ENCODE measurements at regions not wholly inside any gene's neighbourhood (a gene's known extent, or its start where the extent isn't known, plus 50 kb on each side); places are given as distances from the start of the nearest gene placed in this dataset.

DNA sequence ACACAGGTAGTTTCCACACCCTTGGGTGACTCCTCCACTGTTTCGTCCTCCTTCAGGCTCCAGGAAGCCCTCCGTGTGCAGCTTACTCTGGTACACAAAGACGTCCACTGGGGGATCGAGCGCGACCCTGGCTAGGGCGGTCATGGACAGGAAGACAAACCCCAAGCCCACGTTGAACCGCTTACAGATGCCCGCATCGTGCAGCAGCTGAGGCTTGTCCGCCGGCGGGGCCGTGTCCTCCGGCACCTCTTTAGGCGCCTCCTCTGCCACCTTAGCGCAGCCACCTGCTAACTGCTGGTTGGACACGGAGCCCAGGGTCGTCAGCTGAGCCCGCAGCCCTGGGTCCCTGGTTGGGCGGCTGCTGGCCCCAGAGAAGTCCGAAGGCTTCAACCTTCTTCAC, 309.0 kb upstream of the BTBD3 start:
- no peak overlapping the region for H3K27ac ChIP-seq (replicated peaks)
- no peaks in the 10 kb centered on the region for H3K27me3 ChIP-seq (ENCODE audit: low read depth)
- no peak for DNase-seq
- no peaks in the 10 kb centered on the region for H3K4me1 ChIP-seq
- no peak for TF ChIP-seq CTCF (IDR thresholded peaks at IDR 0.05; ENCODE audit: borderline replicate concordance)
- H3K36me3 ChIP-seq, result no peaks in the 10 kb centered on the region
- no peak overlapping the region for H3K4me3 ChIP-seq
- intact Hi-C loops (cut with micrococcal nuclease), result no loop called here
- H3K9me3 ChIP-seq (replicated peaks), result no peaks in the 10 kb centered on the region

DNA sequence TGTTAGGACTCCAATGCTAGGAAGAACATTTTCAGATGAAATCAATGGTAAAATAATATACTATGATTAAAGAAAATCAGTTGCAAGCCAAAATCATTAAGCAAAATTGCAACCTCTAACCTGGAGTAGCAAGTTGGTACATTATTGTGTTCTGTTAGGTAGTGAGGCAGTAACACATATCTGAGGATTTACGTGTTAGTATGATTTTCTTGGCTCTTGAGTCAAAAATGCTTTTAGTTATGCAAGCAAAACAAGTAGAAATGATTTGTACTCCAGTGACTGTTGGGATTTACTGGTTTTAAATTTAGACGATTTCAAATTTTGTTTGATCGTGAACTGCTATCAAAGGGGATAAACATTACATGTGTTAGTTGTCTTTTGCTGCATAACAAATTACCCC, 293.0 kb upstream of the BTBD3 start:
- Histone ChIP-seq H3K27ac (replicated peaks) (no peak overlapping the region), H3K4me1 (no peaks in the 10 kb centered on the region), H3K9me3 (replicated peaks) (no peaks in the 10 kb centered on the region), H3K4me3 (no peak overlapping the region), H3K36me3 (no peaks in the 10 kb centered on the region), H3K27me3 (ENCODE audit: low read depth) (no peaks in the 10 kb centered on the region)
- intact Hi-C loops (cut with micrococcal nuclease), result no loop called here
- no peak for DNase-seq
- no peak for TF ChIP-seq CTCF (IDR thresholded peaks at IDR 0.05; ENCODE audit: borderline replicate concordance)

GRCh38 chr20:11626551-11626950, 291.1 kb upstream of the BTBD3 start:
- Histone ChIP-seq H3K36me3 (no peaks in the 10 kb centered on the region), H3K27me3 (ENCODE audit: low read depth) (no peaks in the 10 kb centered on the region), H3K27ac (replicated peaks) (no peak overlapping the region), H3K4me3 (no peak overlapping the region), H3K4me1 (no peaks in the 10 kb centered on the region), H3K9me3 (replicated peaks) (no peaks in the 10 kb centered on the region)
- intact Hi-C loops (cut with micrococcal nuclease), result no loop called here
- DNase-seq, result no peak
- no peak for TF ChIP-seq CTCF (IDR thresholded peaks at IDR 0.05; ENCODE audit: borderline replicate concordance)

DNA sequence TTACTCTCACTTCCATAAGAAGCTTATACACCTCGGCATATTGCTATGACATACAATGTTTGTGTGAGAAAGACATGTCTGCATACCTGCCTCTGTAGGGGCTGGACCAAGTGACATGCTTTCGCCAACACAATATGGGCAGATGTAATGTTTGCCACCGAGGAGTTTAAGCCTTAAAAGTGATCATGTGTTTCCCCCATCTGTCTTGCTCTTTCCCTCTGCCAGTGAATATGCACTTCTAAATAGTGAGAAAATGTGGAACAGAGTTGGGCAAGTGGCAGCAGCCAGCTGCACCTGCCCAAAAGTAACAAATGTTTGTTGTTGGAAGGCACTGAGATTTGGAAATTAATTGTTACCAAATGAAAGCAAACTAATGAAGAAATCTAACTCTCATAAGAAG, 274.8 kb upstream of the BTBD3 start:
- intact Hi-C loops (cut with micrococcal nuclease), result no loop called here
- no peak overlapping the region for H3K4me3 ChIP-seq
- TF ChIP-seq CTCF (IDR thresholded peaks at IDR 0.05; ENCODE audit: borderline replicate concordance), result no peak
- no peaks in the 10 kb centered on the region for H3K36me3 ChIP-seq
- no peaks in the 10 kb centered on the region for H3K27me3 ChIP-seq (ENCODE audit: low read depth)
- H3K4me1 ChIP-seq, result no peaks in the 10 kb centered on the region
- no peak for DNase-seq
- no peaks in the 10 kb centered on the region for H3K9me3 ChIP-seq (replicated peaks)
- H3K27ac ChIP-seq (replicated peaks), result no peak overlapping the region

GRCh38 chr20:11646359-11646758, 271.3 kb upstream of the BTBD3 start:
- Histone ChIP-seq H3K9me3 (replicated peaks) (no peaks in the 10 kb centered on the region), H3K27me3 (ENCODE audit: low read depth) (no peaks in the 10 kb centered on the region), H3K27ac (replicated peaks) (no peak overlapping the region), H3K4me3 (no peak overlapping the region), H3K36me3 (no peaks in the 10 kb centered on the region), H3K4me1 (no peaks in the 10 kb centered on the region)
- TF ChIP-seq CTCF (IDR thresholded peaks at IDR 0.05; ENCODE audit: borderline replicate concordance), result no peak
- intact Hi-C loops (cut with micrococcal nuclease), result no loop called here
- no peak for DNase-seq

DNA sequence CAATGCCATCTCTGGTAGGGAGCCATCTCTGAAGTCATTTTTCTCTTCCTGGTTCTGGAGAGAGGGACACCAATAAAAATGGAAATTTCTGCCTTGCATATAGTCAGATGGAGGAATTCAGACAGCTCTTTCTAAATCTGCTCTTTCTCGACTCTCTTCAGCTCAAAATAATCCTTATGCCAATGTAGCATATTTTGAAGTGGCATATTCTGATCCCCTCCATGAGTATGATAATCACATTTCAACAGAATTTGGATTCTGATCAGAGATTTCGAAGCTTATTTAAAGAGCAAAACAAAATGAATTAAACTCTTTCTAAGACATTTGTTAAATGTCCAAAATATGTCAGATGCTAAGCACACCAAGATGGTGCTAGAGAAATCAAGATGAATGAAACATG, 267.1 kb upstream of the BTBD3 start:
- Histone ChIP-seq H3K36me3 (no peaks in the 10 kb centered on the region), H3K27ac (replicated peaks) (no peak overlapping the region), H3K4me3 (no peak overlapping the region), H3K4me1 (no peaks in the 10 kb centered on the region), H3K9me3 (replicated peaks) (no peaks in the 10 kb centered on the region), H3K27me3 (ENCODE audit: low read depth) (no peaks in the 10 kb centered on the region)
- no peak for DNase-seq
- intact Hi-C loops (cut with micrococcal nuclease), result no loop called here
- no peak for TF ChIP-seq CTCF (IDR thresholded peaks at IDR 0.05; ENCODE audit: borderline replicate concordance)
